HFF-Myc (cell line): ENCODE measurements at regions not wholly inside any gene's neighbourhood (a gene's known extent, or its start where the extent isn't known, plus 50 kb on each side); places are given as distances from the start of the nearest gene placed in this dataset.

Experiments used
- DNase-seq: peaks from one replicate; pipeline ENCODE4 v3.0.0-alpha.2; 2011; ENCODE audit warnings: low read depth; ENCODE audit errors: extremely low read depth
- H3K4me3 ChIP-seq: replicated peaks from 2 replicates; pipeline ENCODE4 v1.5.1; 2011; ENCODE audit warnings: low read depth, mild to moderate bottlenecking, control low read depth, low read length
- CTCF ChIP-seq: IDR thresholded peaks from 2 replicates; pipeline ENCODE4 v1.5.1; 2012; ENCODE audit warnings: mild to moderate bottlenecking, low read depth, low read length, control low read depth; ENCODE audit errors: missing control alignments

DNA sequence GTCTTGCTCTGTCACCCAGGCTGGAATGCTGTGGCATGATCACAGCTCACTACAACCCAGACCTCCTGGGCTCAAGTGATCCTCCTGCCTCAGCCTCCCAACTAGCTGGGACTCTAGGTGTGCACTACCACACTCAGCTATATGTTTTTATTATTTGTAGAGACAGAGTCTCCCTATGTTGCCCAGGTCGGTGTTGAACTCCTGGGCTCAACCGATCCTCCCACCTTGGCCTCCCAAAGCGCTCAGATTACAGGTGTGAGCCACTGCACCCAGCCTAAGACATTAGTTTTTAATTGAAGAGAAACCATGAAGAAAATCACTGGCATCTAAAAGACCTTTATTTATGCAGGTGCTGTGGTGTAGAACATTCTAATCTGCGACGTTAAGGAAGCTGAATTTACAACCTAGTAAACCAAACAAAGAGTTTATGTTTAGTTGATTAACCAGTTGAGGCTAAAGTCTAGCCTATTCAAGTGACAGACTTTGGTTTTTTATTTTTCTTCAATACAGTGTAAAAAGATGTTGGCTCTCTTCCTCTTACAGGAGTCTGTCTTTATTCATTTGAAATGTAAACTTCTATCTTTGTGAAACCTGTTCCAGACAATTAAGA lies 52.5 kb upstream of the NBL1 start:
- H3K4me3 ChIP-seq = no peak overlapping the region
- no peak for DNase-seq
- TF ChIP-seq CTCF = no peak

GRCh38 chr1:19585507-19585906 lies 58.6 kb upstream of the NBL1 start:
- no peak for TF ChIP-seq CTCF
- H3K4me3 ChIP-seq = no peak overlapping the region
- no peak for DNase-seq

GRCh38 chr1:19582318-19582717 lies 61.8 kb upstream of the NBL1 start:
- H3K4me3 ChIP-seq = no peak overlapping the region
- no peak for DNase-seq
- TF ChIP-seq CTCF = peak; percentile 65

DNA sequence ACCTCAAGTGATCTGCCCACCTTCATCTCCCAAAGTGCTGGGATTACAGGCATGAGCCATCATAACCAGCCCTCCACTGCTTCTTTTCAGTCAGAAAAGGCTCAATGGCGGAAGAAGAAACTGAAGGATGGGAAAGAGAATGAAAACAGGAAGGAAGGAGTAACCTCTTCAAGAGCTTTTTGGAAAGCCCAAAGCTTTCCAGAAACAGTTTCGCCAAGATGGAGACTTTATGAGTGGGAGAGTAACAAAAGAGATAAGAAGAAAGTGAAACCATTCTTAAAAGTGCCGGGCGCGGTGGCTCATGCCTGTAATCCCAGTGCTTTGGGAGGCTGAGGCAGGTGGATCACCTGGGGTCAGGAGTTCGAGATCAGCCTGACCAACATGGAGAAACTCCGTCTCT lies 62.7 kb upstream of the NBL1 start:
- DNase-seq = no peak

DNA sequence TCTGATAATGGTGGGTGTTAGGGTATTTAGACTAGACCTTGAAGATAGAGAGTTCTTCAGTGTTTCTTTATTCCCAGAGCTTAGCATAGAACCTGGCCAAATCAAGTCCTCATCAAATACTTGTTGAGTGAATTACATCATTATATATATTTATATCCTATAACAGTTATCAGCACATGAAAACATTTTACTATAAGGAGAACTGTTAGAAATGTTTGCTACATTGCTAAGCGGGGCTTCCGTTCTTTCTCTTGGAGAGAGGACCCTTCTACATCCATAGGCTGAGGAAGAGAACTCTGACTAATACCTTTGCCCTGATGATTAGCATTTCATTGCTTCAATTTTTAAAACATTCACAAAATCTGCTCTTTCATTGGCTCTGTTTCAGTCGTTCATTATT lies 66.5 kb upstream of the NBL1 start:
- no peak for TF ChIP-seq CTCF
- no peak for DNase-seq
- no peak overlapping the region for H3K4me3 ChIP-seq

More for the DNA sequence above, 62.7 kb upstream of the NBL1 start:
- no peak overlapping the region for H3K4me3 ChIP-seq
- TF ChIP-seq CTCF = no peak

GRCh38 chr1:19577036-19577435 lies 67.1 kb upstream of the NBL1 start:
- no peak for DNase-seq
- TF ChIP-seq CTCF = no peak
- no peak overlapping the region for H3K4me3 ChIP-seq

GRCh38 chr1:19569786-19570185 lies 74.3 kb upstream of the NBL1 start:
- DNase-seq = no peak
- H3K4me3 ChIP-seq = no peak overlapping the region
- TF ChIP-seq CTCF = no peak
